Prostate gland (tissue), 2 donors: ENCODE measurements at regions not wholly inside any gene's neighbourhood (a gene's known extent, or its start where the extent isn't known, plus 50 kb on each side); places are given as distances from the start of the nearest gene placed in this dataset.

Source experiments
- DNase-seq: peaks from one replicate; pipeline ENCODE4 v3.0.0-alpha.2; 2019; ENCODE audit warnings: low spot score
- H3K27ac ChIP-seq, 2 donors: fragments of 200-600 bp; sonication (generic); 2 replicates each; pipeline ENCODE4 v1.5.1; 2017 to 2019
- H3K27me3 ChIP-seq: fragments of 200-600 bp; sonication (generic); replicated peaks from 2 replicates; pipeline ENCODE4 v1.5.1; 2019; ENCODE audit not compliant: insufficient read depth
- H3K36me3 ChIP-seq, 2 donors: fragments of 200-600 bp; sonication (generic); 1 replicate in 1 of 2; 2 replicates in 1 of 2; pipeline versions ENCODE4 v1.5.1 to v1.8.1; 2017 to 2019
- H3K4me1 ChIP-seq: fragments of 200-600 bp; sonication (generic); replicated peaks from 2 replicates; pipeline ENCODE4 v1.5.1; 2019
- H3K4me3 ChIP-seq, 2 donors: fragments of 200-600 bp; sonication (generic); 2 replicates each; pipeline ENCODE4 v1.5.1; 2017 to 2019
- H3K9me3 ChIP-seq: fragments of 200-600 bp; sonication (generic); 2 replicates; pipeline ENCODE4 v1.5.1; 2017
- POLR2A ChIP-seq: fragments of 450-650 bp; IDR thresholded peaks from one replicate; pipeline ENCODE4 v1.6.1; 2016; ENCODE audit warnings: antibody characterized with exemption, mild to moderate bottlenecking
- POLR2AphosphoS5 ChIP-seq: sonication (generic); formaldehyde crosslinking; IDR thresholded peaks from one replicate; pipeline ENCODE4 v1.6.1; 2017; ENCODE audit warnings: antibody characterized with exemption
- WGBS: methylation state at CpG from one replicate; pipeline ENCODE4 v1.1.5; 2018; 5-methylcytosine and 5-hydroxymethylcytosine counted together
- intact Hi-C: fragments of 100-400 bp; cut with DNase I; formaldehyde crosslinking; loops from one replicate; pipeline ENCODE4 v1.14.2; 2022
- TF ChIP-seq, protein P1 (sequence below), 4 experiments: fragments of 200-600 bp in 2 of 4; fragments of 450-650 bp in 2 of 4; sonication (generic) in 2 of 4; IDR thresholded peaks; 1 replicate in 3 of 4; 2 replicates in 1 of 4; pipeline ENCODE4 v1.5.1; 2016 to 2019; ENCODE audit warnings: antibody characterized with exemption in 4 of 4, mild to moderate bottlenecking in 2 of 4, moderate library complexity in 2 of 4

DNA sequence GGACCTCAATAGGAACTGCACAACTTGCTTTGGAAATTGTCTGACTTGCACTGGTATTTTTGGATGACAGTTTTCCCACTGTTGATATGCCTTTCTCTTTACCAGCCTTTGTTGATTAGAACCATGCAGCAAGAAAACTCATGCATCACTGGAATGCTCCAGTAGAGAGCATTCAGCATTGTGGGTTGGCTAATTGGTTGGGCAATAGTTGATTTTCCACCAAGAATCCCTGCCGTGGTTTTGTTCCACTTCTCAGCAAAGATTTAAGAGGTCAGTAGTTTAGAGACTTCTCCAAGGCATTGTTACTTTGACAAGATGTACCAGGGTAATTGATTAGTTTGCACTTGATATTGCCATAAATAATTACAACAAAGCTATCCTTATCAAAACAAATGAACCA lies 260.0 kb downstream of the DHX35 start:
- TF ChIP-seq POLR2A (no peak), POLR2AphosphoS5 (no peak)
- TF ChIP-seq, protein P1, sequence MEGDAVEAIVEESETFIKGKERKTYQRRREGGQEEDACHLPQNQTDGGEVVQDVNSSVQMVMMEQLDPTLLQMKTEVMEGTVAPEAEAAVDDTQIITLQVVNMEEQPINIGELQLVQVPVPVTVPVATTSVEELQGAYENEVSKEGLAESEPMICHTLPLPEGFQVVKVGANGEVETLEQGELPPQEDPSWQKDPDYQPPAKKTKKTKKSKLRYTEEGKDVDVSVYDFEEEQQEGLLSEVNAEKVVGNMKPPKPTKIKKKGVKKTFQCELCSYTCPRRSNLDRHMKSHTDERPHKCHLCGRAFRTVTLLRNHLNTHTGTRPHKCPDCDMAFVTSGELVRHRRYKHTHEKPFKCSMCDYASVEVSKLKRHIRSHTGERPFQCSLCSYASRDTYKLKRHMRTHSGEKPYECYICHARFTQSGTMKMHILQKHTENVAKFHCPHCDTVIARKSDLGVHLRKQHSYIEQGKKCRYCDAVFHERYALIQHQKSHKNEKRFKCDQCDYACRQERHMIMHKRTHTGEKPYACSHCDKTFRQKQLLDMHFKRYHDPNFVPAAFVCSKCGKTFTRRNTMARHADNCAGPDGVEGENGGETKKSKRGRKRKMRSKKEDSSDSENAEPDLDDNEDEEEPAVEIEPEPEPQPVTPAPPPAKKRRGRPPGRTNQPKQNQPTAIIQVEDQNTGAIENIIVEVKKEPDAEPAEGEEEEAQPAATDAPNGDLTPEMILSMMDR (IDR thresholded peaks at IDR 0.05), result no peak
- Histone ChIP-seq H3K9me3 (no peaks in the 10 kb centered on the region), H3K36me3 (no peaks in the 10 kb centered on the region), H3K4me3 (no peak overlapping the region), H3K27ac (no peak overlapping the region), H3K4me1 (no peaks in the 10 kb centered on the region), H3K27me3 (no peaks in the 10 kb centered on the region)
- intact Hi-C loops, result no loop called here
- no peak for DNase-seq
- WGBS, result 42% methylated on average over 1 of the region's 1 CpG

DNA sequence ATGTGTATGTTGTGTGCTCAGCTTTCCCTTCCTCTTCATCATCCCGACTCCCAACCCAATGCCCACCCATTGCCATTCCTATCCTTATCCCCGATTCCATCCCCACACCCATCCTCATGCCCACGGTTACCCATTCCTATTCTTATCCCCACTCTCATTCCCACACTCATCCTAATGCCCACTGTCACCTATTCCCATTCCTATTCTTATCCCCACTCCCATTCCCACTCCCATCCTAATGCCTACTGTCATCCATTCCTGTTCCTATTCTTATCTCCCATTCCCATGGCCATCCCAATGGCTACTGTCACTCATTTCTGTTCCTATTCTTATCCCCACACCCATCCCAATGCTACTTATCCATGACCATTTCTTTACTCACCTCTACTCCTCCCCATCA lies 254.1 kb downstream of the DHX35 start:
- H3K27ac ChIP-seq, result no peak overlapping the region
- TF ChIP-seq POLR2AphosphoS5, result no peak
- TF ChIP-seq, protein P1 (IDR thresholded peaks at IDR 0.05), result no peak
- no peak for TF ChIP-seq POLR2A
- no peaks in the 10 kb centered on the region for H3K36me3 ChIP-seq
- no peak overlapping the region for H3K4me3 ChIP-seq
- H3K4me1 ChIP-seq, result no peaks in the 10 kb centered on the region
- no peaks in the 10 kb centered on the region for H3K9me3 ChIP-seq
- H3K27me3 ChIP-seq, result no peaks in the 10 kb centered on the region
- intact Hi-C loops, result no loop called here
- 81% methylated on average over 3 of the region's 3 CpGs for WGBS
- DNase-seq, result no peak

DNA sequence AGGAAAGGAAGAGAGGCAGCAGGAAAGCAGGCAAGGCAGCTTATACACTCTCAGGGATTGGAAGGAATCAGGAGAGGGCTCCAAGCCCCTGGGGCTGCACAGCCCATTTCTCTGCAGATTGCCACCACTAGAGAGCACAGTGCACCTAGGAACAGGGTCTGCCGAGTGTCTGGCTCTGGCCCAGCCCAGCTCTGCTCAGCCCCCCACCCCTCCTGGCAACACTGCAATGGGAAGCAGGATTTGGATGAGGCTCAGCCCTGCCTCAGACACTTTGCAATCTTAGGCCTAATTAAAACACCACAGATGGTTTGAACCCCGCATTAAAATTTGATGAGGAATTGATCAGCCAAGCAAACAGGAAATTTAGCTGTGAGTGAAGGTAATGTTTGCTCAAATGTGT lies 252.7 kb downstream of the DHX35 start:
- intact Hi-C loops, result no loop called here
- 23% methylated on average over 2 of the region's 2 CpGs for WGBS
- no peaks in the 10 kb centered on the region for H3K27me3 ChIP-seq
- no peak overlapping the region for H3K4me3 ChIP-seq
- DNase-seq, result no peak
- H3K9me3 ChIP-seq, result no peaks in the 10 kb centered on the region
- no peak overlapping the region for H3K27ac ChIP-seq
- no peaks in the 10 kb centered on the region for H3K36me3 ChIP-seq
- no peaks in the 10 kb centered on the region for H3K4me1 ChIP-seq
- TF ChIP-seq POLR2AphosphoS5 (no peak), POLR2A (no peak)
- TF ChIP-seq, protein P1 (IDR thresholded peaks at IDR 0.05), result no peak

DNA sequence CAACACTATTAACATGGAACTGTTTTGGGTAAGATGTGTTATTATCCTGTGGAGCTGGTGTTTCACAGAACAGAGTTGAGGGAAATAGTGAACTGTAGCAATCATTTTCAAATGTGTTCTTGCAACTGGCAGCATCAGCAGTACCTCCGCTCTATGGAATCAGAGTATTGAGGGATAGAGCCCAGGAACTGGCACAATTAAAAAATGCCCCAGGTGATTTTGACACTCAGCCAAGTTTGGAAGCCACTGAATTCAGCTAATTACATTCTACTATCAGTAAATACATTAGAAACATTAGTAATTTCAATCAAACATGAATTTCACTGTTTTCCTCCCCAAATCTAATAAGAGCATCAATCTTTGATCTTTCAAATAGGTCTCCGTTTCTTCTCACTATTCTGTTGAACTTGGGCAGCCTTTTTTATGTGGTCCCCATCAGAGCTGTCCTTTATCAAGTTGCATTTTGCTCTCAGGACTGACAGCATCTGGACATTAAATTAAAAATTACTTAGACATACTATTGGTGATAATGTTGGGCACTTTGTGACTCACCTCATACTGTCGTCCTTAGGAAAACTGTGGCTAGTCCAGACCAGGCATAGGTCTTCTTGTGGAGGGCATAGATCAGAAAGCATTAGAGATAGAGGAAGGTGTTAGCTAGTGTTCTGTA lies 251.5 kb downstream of the DHX35 start:
- H3K27me3 ChIP-seq, result no peaks in the 10 kb centered on the region
- TF ChIP-seq, protein P1 (IDR thresholded peaks at IDR 0.05), result no peak
- no peak for TF ChIP-seq POLR2AphosphoS5
- no peak for TF ChIP-seq POLR2A
- WGBS, result 69% methylated on average over 3 of the region's 3 CpGs
- intact Hi-C loops, result no loop called here
- H3K9me3 ChIP-seq, result no peaks in the 10 kb centered on the region
- no peaks in the 10 kb centered on the region for H3K4me1 ChIP-seq
- no peaks in the 10 kb centered on the region for H3K36me3 ChIP-seq
- no peak overlapping the region for H3K27ac ChIP-seq
- DNase-seq, result no peak
- no peak overlapping the region for H3K4me3 ChIP-seq

DNA sequence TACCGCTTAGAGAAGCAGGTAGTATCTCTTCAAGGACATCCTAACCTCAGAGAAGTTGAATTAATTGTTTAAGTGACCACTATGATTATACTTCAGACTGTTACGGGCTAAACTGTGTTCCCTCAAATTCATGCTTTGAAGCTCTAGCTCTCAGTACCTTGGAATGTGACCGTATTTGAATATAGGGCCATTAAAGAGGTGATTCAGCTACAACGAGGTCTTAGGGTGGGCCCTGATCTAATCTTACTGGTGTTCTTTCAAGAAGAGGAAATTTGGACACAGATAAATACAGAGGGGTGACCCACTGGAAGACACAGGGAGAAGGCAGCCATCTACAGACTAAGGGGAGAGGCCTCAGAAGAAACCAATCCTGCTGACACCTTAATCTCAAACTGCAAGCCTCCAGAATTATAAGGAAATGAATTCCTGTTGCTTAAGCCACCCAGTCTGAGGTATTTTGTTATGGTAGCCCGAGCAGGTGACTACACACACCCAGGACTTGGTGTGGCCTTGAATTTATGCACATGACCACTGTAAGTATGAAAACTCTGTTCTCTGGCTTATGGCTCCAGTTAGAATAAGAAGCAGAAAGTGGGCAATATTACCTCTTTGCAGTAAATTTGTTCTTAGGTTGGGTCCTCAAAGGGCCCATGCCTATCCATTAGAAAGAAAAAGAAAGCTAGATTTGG lies 249.1 kb downstream of the DHX35 start:
- no peaks in the 10 kb centered on the region for H3K9me3 ChIP-seq
- H3K4me1 ChIP-seq, result no peaks in the 10 kb centered on the region
- no peaks in the 10 kb centered on the region for H3K27me3 ChIP-seq
- no peaks in the 10 kb centered on the region for H3K36me3 ChIP-seq
- DNase-seq, result no peak
- intact Hi-C loops, result no loop called here
- no peak overlapping the region for H3K4me3 ChIP-seq
- no peak overlapping the region for H3K27ac ChIP-seq
- no peak for TF ChIP-seq POLR2A
- TF ChIP-seq, protein P1 (IDR thresholded peaks at IDR 0.05), result no peak
- no peak for TF ChIP-seq POLR2AphosphoS5
- WGBS, result 64% methylated on average over 5 of the region's 5 CpGs
